Effector memory CD4-positive, alpha-beta T cell (primary cell): ENCODE measurements at regions not wholly inside any gene's neighbourhood (a gene's known extent, or its start where the extent isn't known, plus 50 kb on each side); places are given as distances from the start of the nearest gene placed in this dataset.
"Not testable (repeated sequence)": the region's sequence is repeated elsewhere in the genome, so short reads cannot be mapped to it uniquely, and the experiment has no call there.

Source experiments
- DNase-seq, 3 donors: peaks; one replicate each; pipeline ENCODE4 v3.0.0-alpha.2; 2020
- H3K27ac ChIP-seq: 2 replicates; pipeline ENCODE4 v1.7.0; 2013; ENCODE audit warnings: mild to moderate bottlenecking, low read length, moderate library complexity; ENCODE audit not compliant: insufficient read depth, poor library complexity, severe bottlenecking
- H3K27me3 ChIP-seq: replicated peaks from 2 replicates; pipeline ENCODE4 v1.7.0; 2013; ENCODE audit warnings: mild to moderate bottlenecking, low read length; ENCODE audit not compliant: insufficient read depth, control insufficient read depth, poor library complexity, severe bottlenecking
- H3K36me3 ChIP-seq: 2 replicates; pipeline ENCODE4 v1.7.0; 2013; ENCODE audit warnings: mild to moderate bottlenecking, low read length, moderate library complexity; ENCODE audit not compliant: control insufficient read depth, insufficient read depth
- H3K4me1 ChIP-seq: 2 replicates; pipeline ENCODE4 v1.7.0; 2013; ENCODE audit warnings: low read length, mild to moderate bottlenecking; ENCODE audit not compliant: control insufficient read depth, insufficient read depth, poor library complexity, severe bottlenecking
- H3K4me3 ChIP-seq: 2 replicates; pipeline ENCODE4 v1.7.0; 2013; ENCODE audit warnings: low read length, low read depth, mild to moderate bottlenecking; ENCODE audit not compliant: insufficient read depth, poor library complexity, severe bottlenecking
- H3K9me3 ChIP-seq: 2 replicates; pipeline ENCODE4 v1.7.0; 2013; ENCODE audit warnings: mild to moderate bottlenecking, low read length, moderate library complexity; ENCODE audit not compliant: control insufficient read depth

DNA sequence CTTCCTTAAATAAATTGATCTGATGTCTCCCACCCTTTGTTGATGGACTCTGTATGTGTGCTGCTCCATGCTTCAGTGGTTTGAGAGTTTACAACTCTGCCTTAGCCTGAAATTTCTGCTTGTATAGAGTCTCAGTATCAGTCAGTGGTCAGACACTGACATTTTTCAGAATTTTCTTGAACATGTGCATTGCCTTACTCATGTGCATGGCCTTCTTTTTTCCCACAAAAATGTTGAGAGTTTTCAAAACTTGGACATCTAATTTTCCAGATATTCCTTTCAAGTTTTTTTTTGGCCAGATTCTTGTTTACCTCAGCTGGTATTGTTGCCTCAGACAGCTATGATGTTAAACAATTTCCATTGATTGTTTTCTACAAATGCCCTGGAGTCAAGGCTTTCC, 427.1 kb upstream of the CHD1 start:
- H3K27me3 ChIP-seq: no peaks in the 10 kb centered on the region
- H3K27ac ChIP-seq: no peak overlapping the region
- H3K4me1 ChIP-seq: no peaks in the 10 kb centered on the region
- no peak for DNase-seq
- no peaks in the 10 kb centered on the region for H3K9me3 ChIP-seq
- no peak overlapping the region for H3K4me3 ChIP-seq
- H3K36me3 ChIP-seq: no peaks in the 10 kb centered on the region

DNA sequence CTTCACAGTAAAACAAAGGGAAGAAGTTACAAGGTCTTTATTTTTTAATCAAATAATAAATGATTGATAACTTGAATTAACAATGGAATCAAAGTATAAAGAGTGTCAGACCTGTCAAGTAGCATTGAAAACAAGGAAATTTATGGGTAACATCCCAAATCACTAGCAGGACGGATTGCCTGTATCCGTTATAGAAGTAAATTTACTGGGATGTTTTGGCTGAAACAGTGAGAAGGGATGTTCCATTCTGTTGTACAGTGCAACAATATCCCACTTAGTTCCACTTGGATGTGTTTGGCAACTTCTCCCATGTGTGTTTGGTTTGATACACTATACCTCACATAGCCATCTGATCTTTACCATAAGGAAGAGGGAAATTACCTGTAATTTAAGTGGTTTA, 421.0 kb upstream of the CHD1 start:
- Histone ChIP-seq H3K9me3 (no peaks in the 10 kb centered on the region), H3K27me3 (no peaks in the 10 kb centered on the region), H3K36me3 (no peaks in the 10 kb centered on the region), H3K4me3 (no peak overlapping the region), H3K4me1 (no peaks in the 10 kb centered on the region), H3K27ac (no peak overlapping the region)
- no peak for DNase-seq

DNA sequence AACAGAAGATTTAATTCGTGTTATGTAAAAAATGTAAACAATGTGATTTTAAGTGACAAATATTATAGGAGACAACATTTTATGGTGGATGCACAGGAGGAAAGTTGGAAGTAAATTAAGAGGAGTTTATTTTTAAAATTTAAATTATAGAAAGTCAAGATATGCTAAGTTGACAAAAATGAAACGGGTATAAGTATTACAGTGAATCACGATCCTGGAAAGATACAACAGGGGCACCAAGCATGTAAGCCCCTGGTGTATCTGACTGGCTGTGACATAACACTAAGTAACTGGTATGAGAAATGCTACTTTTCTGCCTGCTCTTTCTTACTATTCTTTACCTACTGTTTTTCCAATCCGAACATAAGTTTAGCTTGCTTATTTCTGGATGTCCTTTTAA, 419.8 kb upstream of the CHD1 start:
- H3K9me3 ChIP-seq: no peaks in the 10 kb centered on the region
- no peak for DNase-seq
- no peak overlapping the region for H3K27ac ChIP-seq
- H3K4me1 ChIP-seq: no peaks in the 10 kb centered on the region
- no peak overlapping the region for H3K4me3 ChIP-seq
- no peaks in the 10 kb centered on the region for H3K27me3 ChIP-seq
- no peaks in the 10 kb centered on the region for H3K36me3 ChIP-seq

DNA sequence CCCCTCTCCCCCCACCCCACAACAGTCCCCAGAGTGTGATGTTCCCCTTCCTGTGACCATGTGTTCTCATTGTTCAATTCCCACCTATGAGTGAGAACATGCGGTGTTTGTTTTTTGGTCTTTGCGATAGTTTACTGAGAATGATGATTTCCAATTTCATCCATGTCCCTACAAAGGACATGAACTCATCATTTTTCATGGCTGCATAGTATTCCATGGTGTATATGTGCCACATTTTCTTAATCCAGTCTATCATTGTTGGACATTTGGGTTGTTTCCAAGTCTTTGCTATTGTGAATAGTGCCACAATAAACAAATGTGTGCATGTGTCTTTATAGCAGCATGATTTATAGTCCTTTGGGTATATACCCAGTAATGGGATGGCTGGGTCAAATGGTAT, 411.0 kb upstream of the CHD1 start:
- H3K9me3 ChIP-seq, H3K4me3 ChIP-seq, DNase-seq, H3K4me1 ChIP-seq, H3K27ac ChIP-seq, H3K27me3 ChIP-seq, H3K36me3 ChIP-seq: not testable (repeated sequence)

DNA sequence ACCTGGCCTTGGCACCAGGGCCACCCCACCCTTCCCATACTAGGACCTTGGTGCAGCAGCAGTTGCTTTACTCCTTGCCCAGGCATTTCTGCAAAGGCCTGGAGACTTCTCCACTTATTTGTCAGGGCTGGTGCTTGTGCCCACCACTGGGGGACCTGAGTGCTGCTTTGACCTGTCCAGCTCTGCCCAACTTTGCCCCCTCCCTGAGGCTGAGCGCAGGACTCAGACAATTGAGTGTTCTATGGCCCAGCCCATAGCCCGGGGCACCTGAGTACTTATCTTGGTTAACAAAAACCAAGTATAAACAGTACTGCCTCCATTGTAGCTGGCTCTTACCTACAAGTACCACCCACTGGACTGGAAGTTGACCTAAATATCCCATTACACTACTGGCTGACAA, 406.1 kb upstream of the CHD1 start:
- H3K4me3 ChIP-seq: no peak overlapping the region
- H3K27me3 ChIP-seq: no peaks in the 10 kb centered on the region
- H3K36me3 ChIP-seq: no peaks in the 10 kb centered on the region
- H3K27ac ChIP-seq: no peak overlapping the region
- DNase-seq: no peak
- H3K4me1 ChIP-seq: no peaks in the 10 kb centered on the region
- no peaks in the 10 kb centered on the region for H3K9me3 ChIP-seq

DNA sequence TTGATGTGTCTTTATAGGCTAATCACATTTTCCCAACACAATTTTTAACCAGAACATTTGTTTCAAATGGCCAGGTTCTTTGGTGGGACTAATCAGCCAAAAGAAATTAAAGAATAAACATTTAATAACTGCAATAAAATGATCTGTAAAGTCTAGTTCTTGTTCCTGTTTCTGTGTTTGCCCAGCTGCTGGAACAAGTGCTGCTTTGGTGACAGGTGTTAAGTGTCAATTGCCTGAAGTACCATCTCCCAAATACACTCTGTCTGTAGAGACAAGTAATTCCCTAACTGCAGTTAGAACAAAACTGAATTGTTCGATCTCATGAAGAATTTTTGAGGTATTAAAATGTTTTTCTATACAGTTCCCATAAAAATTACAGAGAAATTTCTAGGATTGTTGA, 402.3 kb upstream of the CHD1 start:
- no peak for DNase-seq
- Histone ChIP-seq H3K36me3 (no peaks in the 10 kb centered on the region), H3K4me1 (no peaks in the 10 kb centered on the region), H3K9me3 (no peaks in the 10 kb centered on the region), H3K27me3 (no peaks in the 10 kb centered on the region), H3K4me3 (no peak overlapping the region), H3K27ac (no peak overlapping the region)

DNA sequence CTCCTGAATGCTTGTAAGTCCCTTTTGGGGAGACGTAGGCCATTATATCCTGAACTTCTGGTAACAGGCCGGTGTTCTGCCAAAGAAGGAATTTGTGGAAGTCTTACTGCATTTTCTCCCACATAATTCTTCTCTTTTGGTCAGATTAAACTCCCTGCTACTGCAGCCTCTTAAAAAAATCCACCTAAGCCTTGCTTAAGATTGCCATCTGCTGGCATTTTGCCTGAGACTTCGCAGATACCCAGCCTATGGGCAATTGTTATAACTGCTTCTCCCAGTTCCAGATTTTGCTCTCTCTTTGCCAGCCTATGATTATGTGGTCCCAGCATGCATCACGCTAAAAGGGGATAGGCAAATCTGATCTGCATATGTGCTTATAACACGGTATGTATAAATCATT, 391.6 kb upstream of the CHD1 start:
- H3K4me1 ChIP-seq: no peaks in the 10 kb centered on the region
- H3K4me3 ChIP-seq: no peak overlapping the region
- DNase-seq: no peak
- no peak overlapping the region for H3K27ac ChIP-seq
- H3K9me3 ChIP-seq: no peaks in the 10 kb centered on the region
- H3K36me3 ChIP-seq: no peaks in the 10 kb centered on the region
- no peaks in the 10 kb centered on the region for H3K27me3 ChIP-seq

DNA sequence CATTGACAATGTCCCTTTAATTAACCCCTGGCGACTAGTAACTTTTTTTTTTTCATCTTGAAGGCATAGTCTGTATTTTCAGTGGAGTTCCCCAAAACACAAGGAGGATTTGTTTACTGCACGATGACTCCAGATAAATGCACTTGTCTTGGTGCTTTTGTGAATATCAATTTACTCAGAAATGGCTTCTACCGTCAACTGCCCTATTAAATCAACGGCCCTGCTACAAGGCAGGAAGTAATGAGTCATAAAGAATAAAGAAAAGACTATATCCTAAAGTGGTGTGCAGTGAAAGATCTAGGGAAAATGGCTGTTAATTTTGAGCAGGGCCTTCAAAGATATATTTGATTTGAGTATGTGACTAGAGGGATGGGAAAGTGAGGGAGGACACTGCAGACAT, 388.3 kb upstream of the CHD1 start:
- Histone ChIP-seq H3K27ac (no peak overlapping the region), H3K4me1 (no peaks in the 10 kb centered on the region), H3K36me3 (no peaks in the 10 kb centered on the region), H3K27me3 (no peaks in the 10 kb centered on the region), H3K4me3 (no peak overlapping the region), H3K9me3 (no peaks in the 10 kb centered on the region)
- DNase-seq: no peak

DNA sequence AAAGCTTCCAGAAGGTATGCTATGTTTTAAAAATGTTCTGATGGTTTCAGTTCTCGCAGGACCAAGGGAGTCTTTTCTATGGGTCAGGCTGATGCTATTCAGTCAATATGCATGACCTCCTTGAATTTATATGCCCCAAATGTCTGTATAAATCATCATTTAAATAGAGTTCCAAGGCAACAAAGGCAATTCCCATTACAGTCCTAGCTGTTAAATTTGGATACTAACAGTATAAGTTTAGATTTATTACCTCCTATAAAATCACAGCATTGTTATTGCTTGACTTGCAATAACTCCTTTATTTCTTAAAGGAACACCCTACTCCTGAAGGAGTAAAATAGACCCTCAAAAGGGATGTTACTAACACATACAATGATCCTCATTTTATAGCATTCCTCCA, 387.7 kb upstream of the CHD1 start:
- no peaks in the 10 kb centered on the region for H3K36me3 ChIP-seq

DNA sequence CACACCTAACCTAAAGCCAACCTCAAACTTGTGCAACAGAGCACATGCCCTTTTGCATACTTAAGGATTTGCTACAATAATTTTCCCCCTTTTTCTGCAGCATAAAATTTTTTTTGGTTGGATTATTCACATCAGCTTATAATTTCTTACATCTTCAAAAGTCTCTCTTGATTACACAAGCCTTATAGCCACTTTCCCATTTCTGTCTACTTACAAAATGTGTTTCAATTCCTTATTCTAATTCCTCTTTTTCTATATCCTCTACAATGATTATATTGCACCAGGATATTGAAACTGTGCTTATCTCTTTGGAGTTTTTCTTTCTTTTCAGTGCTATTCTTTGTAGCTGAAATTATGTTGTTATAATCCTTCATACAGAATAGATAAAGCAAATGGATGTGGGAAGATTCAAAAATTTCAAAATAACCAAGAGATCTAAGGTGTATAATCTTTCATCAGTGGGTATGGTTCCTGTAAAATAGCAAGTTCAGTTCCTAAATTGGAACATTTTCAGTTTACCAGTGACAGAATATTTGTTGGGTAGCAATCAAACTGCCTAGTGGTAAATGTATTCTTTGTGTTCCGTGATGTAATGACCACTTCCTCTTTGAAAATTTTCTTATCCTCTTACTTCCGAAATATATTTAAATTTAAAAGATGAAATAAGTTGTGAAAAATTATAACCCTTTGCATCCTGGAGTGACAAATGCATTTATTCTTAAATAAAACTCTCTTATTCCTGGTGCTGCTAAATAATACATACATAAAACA, 386.8 kb upstream of the CHD1 start:
- Histone ChIP-seq H3K9me3 (no peaks in the 10 kb centered on the region), H3K4me3 (no peak overlapping the region), H3K36me3 (no peaks in the 10 kb centered on the region), H3K27ac (no peak overlapping the region), H3K4me1 (no peaks in the 10 kb centered on the region), H3K27me3 (no peaks in the 10 kb centered on the region)
- no peak for DNase-seq

More for the DNA sequence above, 387.7 kb upstream of the CHD1 start:
- Histone ChIP-seq H3K4me3 (no peak overlapping the region), H3K4me1 (no peaks in the 10 kb centered on the region), H3K9me3 (no peaks in the 10 kb centered on the region), H3K27ac (no peak overlapping the region), H3K27me3 (no peaks in the 10 kb centered on the region)
- DNase-seq: no peak
